OCI-LY1 (cell line): ENCODE measurements at regions not wholly inside any gene's neighbourhood (a gene's known extent, or its start where the extent isn't known, plus 50 kb on each side); places are given as distances from the start of the nearest gene placed in this dataset.

ENCODE experiments used
- CTCF ChIP-seq: fragments of 200-600 bp; sonication (generic), shearing (Covaris generic); IDR thresholded peaks from 2 replicates; pipeline ENCODE4 v1.5.1; 2017; ENCODE audit warnings: mild to moderate bottlenecking, antibody characterized with exemption, low read length, moderate library complexity, mixed read lengths
- EZH2 ChIP-seq: fragments of 200-600 bp; sonication (generic), shearing (Covaris generic); IDR thresholded peaks from 2 replicates; pipeline ENCODE4 v1.8.0; 2017; ENCODE audit warnings: borderline replicate concordance, mixed run types, mild to moderate bottlenecking, antibody characterized with exemption, low read length, moderate library complexity, mixed read lengths

GRCh38 chr1:14539309-14539708 is 59.2 kb upstream of the KAZN start:
- TF ChIP-seq CTCF (no peak), EZH2 (no peak)
